K562 (cell line): ENCODE measurements at regions not wholly inside any gene's neighbourhood (a gene's known extent, or its start where the extent isn't known, plus 50 kb on each side); places are given as distances from the start of the nearest gene placed in this dataset.

Experiments
- BMI1 ChIP-seq: fragments of 150-350 bp; IDR thresholded peaks from 2 replicates; pipeline ENCODE4 v1.6.1; 2014; ENCODE audit warnings: low read length
- CHD2 ChIP-seq: IDR thresholded peaks from 2 replicates; pipeline ENCODE4 v1.6.1; 2011; ENCODE audit warnings: low read depth, low read length
- CREB1 ChIP-seq, 2 experiments: sonication (generic) in 1 of 2; formaldehyde crosslinking in 1 of 2; IDR thresholded peaks; 2 replicates each; pipeline versions ENCODE4 v1.6.1 to v1.8.0; 2012 to 2022; ENCODE audit warnings: inconsistent platforms in 1 of 2, mild to moderate bottlenecking in 1 of 2, missing genetic modification reagents in 1 of 2, moderate library complexity in 1 of 2
- EZH2 ChIP-seq: IDR thresholded peaks from 2 replicates; pipeline ENCODE4 v1.6.1; 2012; ENCODE audit warnings: low read depth, mild to moderate bottlenecking, inconsistent platforms, low read length, borderline replicate concordance
- FOS ChIP-seq: IDR thresholded peaks from 3 replicates; pipeline ENCODE4 v1.6.1; 2011; ENCODE audit not compliant: insufficient read length; ENCODE audit errors: extremely low read depth
- RAD21 ChIP-seq, 2 experiments: fragments of 250-450 bp in 1 of 2; fragments of 450-650 bp in 1 of 2; sonication (Bioruptor Pico) in 1 of 2; formaldehyde crosslinking in 1 of 2; IDR thresholded peaks in 1 of 2; conservative IDR thresholded peaks in 1 of 2; 2 replicates each; pipeline versions ENCODE4 v1.4.0 to v1.8.0; 2020 to 2022; ENCODE audit warnings: mild to moderate bottlenecking in 2 of 2, moderate library complexity in 1 of 2
- TAF1 ChIP-seq: IDR thresholded peaks from 2 replicates; pipeline ENCODE4 v1.6.1; 2011; ENCODE audit warnings: mild to moderate bottlenecking, low read length, moderate library complexity; ENCODE audit not compliant: insufficient read depth, control insufficient read depth, severe bottlenecking; ENCODE audit errors: extremely low read depth
- ZNF143 ChIP-seq: sonication (generic); formaldehyde crosslinking; IDR thresholded peaks from 2 replicates; pipeline ENCODE4 v1.9.0; 2022; ENCODE audit warnings: mild to moderate bottlenecking, missing genetic modification reagents
- ZNF174 ChIP-seq: fragments of 250-450 bp; sonication (Bioruptor Pico); IDR thresholded peaks from 2 replicates; pipeline ENCODE4 v1.4.0; 2020; ENCODE audit warnings: mild to moderate bottlenecking
- TF ChIP-seq, protein P1 (sequence below), 3 experiments: IDR thresholded peaks in 2 of 3; conservative IDR thresholded peaks in 1 of 3; 2 replicates each; pipeline ENCODE4 v1.5.1; 2011 to 2012; ENCODE audit warnings: low read length in 3 of 3, mild to moderate bottlenecking in 3 of 3, control low read depth in 2 of 3, improper control_type of control experiment in 1 of 3, inconsistent platforms in 1 of 3, low read depth in 1 of 3, mixed read lengths in 1 of 3, moderate library complexity in 1 of 3; ENCODE audit not compliant: insufficient read depth in 2 of 3
- TF ChIP-seq, protein P2 (sequence below), 2 experiments: fragments of 450-650 bp in 1 of 2; sonication (generic) in 1 of 2; formaldehyde crosslinking in 1 of 2; IDR thresholded peaks in 1 of 2; conservative IDR thresholded peaks in 1 of 2; 2 replicates each; pipeline versions ENCODE4 v1.6.1 to v1.8.1; 2016 to 2023; ENCODE audit warnings: mild to moderate bottlenecking in 2 of 2, moderate library complexity in 2 of 2, inconsistent platforms in 1 of 2, missing genetic modification reagents in 1 of 2
- TF ChIP-seq, protein P3 (sequence below): sonication (generic); formaldehyde crosslinking; IDR thresholded peaks from 2 replicates; pipeline ENCODE4 v1.8.1; 2023; ENCODE audit warnings: mild to moderate bottlenecking, missing genetic modification reagents, moderate library complexity

- no peak for TF ChIP-seq BMI1
- TF ChIP-seq, protein P1, sequence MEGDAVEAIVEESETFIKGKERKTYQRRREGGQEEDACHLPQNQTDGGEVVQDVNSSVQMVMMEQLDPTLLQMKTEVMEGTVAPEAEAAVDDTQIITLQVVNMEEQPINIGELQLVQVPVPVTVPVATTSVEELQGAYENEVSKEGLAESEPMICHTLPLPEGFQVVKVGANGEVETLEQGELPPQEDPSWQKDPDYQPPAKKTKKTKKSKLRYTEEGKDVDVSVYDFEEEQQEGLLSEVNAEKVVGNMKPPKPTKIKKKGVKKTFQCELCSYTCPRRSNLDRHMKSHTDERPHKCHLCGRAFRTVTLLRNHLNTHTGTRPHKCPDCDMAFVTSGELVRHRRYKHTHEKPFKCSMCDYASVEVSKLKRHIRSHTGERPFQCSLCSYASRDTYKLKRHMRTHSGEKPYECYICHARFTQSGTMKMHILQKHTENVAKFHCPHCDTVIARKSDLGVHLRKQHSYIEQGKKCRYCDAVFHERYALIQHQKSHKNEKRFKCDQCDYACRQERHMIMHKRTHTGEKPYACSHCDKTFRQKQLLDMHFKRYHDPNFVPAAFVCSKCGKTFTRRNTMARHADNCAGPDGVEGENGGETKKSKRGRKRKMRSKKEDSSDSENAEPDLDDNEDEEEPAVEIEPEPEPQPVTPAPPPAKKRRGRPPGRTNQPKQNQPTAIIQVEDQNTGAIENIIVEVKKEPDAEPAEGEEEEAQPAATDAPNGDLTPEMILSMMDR (IDR thresholded peaks at IDR 0.05 in 2 of 3, conservative IDR thresholded peaks at IDR 0.05 in 1 of 3; ENCODE audit: insufficient read depth in 2 of 3, low read depth in 1 of 3, low read length in 3 of 3), result no peak
- TF ChIP-seq FOS, result no peak
- no peak for TF ChIP-seq EZH2
- TF ChIP-seq, protein P2, sequence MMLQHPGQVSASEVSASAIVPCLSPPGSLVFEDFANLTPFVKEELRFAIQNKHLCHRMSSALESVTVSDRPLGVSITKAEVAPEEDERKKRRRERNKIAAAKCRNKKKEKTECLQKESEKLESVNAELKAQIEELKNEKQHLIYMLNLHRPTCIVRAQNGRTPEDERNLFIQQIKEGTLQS (IDR thresholded peaks at IDR 0.05), result no peak
- TF ChIP-seq, protein P2 (CRISPR knock-in tag; conservative IDR thresholded peaks at IDR 0.05), result no peak
- TF ChIP-seq, protein P3, sequence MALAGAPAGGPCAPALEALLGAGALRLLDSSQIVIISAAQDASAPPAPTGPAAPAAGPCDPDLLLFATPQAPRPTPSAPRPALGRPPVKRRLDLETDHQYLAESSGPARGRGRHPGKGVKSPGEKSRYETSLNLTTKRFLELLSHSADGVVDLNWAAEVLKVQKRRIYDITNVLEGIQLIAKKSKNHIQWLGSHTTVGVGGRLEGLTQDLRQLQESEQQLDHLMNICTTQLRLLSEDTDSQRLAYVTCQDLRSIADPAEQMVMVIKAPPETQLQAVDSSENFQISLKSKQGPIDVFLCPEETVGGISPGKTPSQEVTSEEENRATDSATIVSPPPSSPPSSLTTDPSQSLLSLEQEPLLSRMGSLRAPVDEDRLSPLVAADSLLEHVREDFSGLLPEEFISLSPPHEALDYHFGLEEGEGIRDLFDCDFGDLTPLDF (CRISPR knock-in tag), result no peak
- TF ChIP-seq TAF1, result no peak
- TF ChIP-seq ZNF174 (CRISPR knock-in tag), result no peak
- no peak for TF ChIP-seq ZNF143 (CRISPR knock-in tag)
- TF ChIP-seq CHD2, result no peak
- no peak for TF ChIP-seq CREB1 (IDR thresholded peaks at IDR 0.05)
- no peak for TF ChIP-seq CREB1 (CRISPR knock-in tag; IDR thresholded peaks at IDR 0.05)
- TF ChIP-seq RAD21 (CRISPR knock-in tag; conservative IDR thresholded peaks at IDR 0.05 in 1 of 2, IDR thresholded peaks at IDR 0.05 in 1 of 2), result no peak
These were observed 284.4 kb upstream of the LDB2 start for GRCh38 chr4:17182888-17183287.
